Fibroblast of skin of right quadriceps (primary cell): ENCODE measurements at regions not wholly inside any gene's neighbourhood (a gene's known extent, or its start where the extent isn't known, plus 50 kb on each side); places are given as distances from the start of the nearest gene placed in this dataset.

ENCODE experiments used
- DNase-seq: peaks from one replicate; pipeline ENCODE4 v3.0.0-alpha.2; 2013

DNA sequence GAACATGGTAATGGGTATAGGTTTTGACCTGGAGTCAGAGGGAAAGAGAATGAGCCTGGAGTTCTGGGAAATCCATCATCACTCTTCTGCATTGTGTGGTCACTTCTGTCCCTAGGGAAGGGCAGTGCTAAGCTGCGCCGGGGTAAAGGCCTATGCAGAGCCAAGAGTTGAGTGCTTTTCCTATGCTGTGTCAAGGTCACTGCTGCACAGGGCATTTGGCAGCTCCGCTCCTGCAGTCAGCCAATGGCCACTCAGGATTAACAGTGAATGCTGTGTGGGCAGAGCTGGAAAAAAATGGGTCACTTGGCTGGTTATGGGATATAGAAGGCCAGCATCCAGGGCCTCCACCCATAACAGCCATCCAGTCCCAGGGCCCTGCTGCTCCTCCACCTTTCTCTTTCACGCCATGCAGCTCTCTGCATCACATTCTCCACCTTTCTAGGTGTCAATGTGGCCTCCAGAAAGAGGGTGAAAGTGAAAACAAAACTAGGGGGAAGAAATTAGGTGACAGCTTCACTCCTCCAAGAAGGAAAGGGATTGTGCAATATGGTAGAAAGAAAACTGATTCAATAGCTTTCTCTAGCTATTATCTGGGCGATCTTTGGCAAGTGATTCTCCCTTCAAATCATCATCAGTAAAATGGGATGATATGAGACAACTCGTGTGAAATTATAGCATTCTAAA, 279.3 kb upstream of the ANKRD55 start:
- DNase-seq: no peak

DNA sequence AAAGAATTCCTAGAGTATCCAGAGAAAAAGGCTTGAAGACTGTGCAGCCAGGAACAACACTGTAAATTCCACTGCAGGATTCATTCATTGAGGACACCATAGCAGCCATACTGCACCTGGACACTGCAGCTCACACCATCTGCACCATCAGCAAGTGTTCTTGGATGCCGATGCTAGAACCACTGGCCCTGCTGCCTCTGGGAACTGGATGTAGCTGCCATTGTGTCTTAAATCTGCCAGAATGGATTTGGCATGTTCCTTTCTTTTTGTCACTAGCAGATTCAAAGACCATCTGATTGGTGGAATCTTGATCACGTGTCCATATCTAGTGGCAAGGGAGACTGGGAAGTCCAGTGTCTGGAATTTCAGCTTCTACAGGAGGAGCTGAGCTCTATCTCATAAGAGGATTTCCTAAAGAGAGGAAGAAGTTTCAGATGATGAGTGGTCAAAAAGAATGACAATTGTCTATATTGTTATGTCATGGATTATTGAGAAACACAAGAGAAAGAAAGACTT, 278.3 kb upstream of the ANKRD55 start:
- DNase-seq: no peak

- no peak for DNase-seq
Observed at GRCh38 chr5:56508249-56508648, 275.1 kb upstream of the ANKRD55 start.

- no peak for DNase-seq
Observed at GRCh38 chr5:56507351-56507930, 274.3 kb upstream of the ANKRD55 start.

- DNase-seq: peak; percentile 75
Observed at GRCh38 chr5:56506211-56506965, 273.3 kb upstream of the ANKRD55 start.

DNA sequence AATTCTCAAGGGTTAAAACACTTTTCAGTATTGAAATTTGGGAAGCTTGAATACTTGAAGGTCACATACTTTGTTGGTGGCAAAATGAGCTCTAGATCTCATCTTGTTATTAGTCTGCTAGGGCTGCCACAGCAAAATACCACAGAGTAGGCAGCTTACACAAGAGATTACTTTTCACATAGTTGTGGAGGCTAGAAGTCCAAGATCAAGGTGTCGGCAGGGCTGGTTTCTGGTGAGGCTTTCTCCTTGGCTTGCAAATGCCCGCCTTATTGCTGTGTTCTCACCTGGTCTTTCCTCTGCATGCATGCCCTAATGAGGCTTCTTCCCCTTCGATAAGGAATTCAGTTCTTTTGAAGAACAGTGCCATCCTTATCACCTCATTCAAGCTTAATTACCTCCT, 270.8 kb upstream of the ANKRD55 start:
- no peak for DNase-seq

DNA sequence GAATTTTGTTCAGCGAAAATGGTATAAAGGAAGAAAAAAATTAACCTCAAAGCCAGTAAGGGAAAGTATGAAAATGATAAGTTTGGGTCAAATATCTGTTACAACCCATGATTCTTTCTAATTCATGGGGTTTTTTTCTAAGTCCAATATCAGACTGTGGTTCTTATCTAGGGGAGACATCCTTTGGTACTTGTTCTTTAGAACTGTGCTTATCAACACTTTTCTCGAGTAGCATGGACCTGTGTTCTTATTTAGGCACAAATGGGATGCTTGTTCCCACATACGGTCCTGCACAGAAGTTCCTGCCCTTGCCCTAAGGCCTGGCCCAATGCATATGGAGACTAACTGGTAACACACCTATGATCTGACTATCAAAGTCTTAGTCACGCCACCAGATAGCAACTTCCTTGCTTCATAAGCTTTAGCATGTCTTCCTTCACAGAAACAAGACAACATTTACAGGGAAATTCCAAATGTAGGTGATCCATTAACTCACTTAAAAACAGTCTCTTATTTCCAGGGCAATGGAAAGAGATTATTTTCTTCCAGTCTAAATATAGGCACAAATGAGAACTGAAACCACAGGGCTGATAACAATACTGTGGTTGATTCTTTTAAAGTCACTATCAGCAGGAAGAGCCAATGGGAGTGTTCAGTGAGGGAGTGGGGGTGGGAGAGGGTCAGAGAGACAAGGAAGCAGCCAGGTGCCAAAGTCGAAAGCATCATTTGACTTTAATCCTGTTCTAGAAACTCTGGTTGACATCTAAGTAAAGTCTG, 268.8 kb upstream of the ANKRD55 start:
- no peak for DNase-seq

DNA sequence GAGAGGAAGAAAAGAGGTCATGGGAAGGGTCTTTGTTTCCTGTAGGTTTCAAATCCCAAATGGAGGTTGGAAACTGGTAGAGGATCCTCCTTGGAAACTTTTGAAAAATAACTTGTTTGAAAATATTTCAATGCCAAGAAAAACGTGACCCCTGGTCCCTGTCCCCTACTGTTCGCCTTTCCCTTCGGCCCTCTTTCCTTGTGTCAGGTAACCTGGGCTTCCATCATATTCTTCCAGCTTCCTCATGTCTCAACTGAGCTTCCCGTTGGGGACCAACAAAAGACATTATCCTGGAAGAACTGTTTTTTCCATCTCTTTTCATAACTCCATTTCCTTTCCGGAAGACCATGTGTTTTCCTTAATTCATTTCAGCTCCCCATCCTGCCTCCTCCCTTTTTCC, 266.8 kb upstream of the ANKRD55 start:
- no peak for DNase-seq

- DNase-seq: no peak
Observed at GRCh38 chr5:56499491-56499890, 266.4 kb upstream of the ANKRD55 start.

GRCh38 chr5:56498759-56499395, 265.7 kb upstream of the ANKRD55 start:
- no peak for DNase-seq

DNA sequence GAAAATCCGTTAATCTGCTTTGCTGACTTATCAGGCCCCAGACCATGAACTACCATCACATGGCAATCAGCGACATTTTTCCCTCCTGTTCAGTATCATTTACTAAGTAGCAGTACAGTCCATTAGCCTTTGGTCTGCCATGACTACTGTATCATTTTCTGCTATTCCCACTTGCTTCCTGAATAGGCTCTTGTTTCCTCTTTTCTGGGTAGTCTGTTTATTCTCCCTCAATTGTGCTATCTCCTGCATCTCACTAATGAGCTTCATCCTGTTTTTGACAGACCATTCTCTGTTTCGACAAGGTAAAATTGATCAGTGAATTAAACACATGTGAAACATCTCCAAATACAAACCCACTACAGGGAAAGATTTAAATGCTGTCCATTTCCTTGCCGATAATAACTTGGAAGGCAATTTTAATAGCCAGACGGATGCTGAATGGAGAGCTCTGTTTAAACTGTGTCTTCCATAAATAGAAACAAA, 263.5 kb upstream of the ANKRD55 start:
- no peak for DNase-seq

DNA sequence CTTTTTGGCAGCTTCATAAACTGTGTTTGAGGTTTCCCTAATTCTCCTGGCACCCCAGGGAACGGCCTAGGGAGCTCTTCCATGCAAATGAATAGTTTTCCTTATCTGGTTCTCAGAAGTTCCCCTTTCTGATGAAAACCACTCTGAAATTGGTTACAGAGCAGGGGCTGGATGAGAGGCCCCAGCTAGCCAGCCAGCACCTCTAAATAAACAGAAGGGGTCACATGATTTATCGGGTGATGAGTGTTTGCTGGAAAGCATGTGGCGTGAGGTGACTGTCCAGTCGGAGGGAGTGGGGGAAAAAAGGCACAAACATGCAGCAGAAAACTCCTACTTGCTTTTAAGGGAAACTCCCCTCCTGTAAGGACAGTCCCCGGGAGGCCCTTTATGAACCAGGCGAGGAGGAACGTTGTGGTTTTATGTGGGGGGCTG, 261.2 kb upstream of the ANKRD55 start:
- DNase-seq: peak; percentile 61

DNA sequence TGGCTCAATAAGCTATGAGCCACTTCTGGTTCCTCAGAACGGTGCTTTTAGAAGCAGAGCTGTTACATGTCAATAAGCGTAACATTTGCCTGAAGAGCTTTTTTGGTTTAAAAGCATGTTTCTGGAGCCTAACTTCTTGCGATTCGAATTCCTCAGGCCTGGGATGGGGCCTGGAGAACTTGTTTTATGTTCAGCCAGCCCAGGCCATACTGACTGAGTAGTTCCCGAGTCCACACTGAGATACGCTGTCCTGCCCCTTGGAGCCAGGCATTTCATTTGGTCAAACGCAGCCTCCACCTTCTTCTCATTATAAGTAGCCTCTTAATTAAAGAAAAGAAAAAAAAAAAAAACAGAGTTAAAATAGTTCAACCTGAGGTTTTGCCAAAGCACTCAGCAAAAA, 260.6 kb upstream of the ANKRD55 start:
- DNase-seq: no peak

- DNase-seq: no peak
Observed at GRCh38 chr5:56493308-56493707, 260.2 kb upstream of the ANKRD55 start.

DNA sequence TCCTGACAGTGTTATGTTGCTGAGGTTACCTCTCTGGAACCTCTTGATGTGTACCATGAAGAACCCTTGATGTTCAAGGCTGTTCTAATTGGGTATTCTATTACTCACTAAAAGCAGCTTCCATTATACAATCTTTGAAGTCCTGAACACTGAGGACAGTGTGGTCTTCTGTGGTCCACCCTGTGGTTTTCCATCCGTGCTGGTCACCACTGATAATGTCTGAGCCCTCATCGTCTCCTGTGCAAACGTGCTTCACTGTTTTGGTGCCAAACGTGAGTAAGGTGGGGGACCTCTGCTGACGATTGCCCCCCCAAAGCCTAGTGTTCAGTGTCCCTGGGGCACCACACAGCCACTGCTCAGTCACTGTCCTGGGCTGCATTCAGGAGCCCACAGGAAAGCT, 259.7 kb upstream of the ANKRD55 start:
- no peak for DNase-seq

GRCh38 chr5:56490971-56491468, 257.9 kb upstream of the ANKRD55 start:
- no peak for DNase-seq

DNA sequence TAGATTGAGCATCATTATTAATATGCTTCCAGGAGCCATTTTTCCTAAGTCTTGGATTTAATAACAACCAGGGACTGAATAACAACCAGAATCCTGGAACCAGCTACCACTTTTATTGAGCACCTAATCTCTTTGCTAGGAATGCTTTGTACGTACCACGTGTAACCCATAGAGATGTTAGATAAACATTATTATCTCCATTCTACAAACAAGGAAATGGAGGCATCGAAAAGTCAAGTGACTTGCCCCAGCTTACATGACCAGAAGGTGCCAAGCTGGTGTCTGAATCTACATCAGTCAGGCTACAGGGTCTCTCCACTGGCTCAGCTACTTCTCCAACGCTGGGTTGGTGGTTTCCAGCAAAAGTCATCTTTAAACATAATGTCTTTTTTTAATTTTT, 256.1 kb upstream of the ANKRD55 start:
- DNase-seq: no peak

GRCh38 chr5:56487528-56488115, 254.5 kb upstream of the ANKRD55 start:
- no peak for DNase-seq

DNA sequence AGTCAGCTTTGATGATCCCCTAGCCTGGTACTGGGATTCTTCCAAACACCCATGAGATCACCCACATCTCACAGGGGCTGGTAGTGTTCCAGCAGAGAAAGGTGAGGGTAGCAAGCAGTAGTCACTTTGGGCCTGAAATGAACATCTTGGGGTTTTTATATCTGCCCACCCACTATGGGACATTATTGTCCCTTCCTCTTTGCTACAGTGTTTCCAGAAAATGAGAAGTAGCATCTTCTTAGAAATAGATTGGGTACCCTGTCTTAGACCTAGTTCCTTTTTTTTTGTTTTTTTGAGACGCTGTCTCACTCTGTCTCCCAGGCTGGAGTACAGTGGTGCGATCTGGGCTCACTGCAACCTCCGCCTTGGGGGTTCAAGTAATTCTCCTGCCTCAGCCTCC, 249.2 kb upstream of the ANKRD55 start:
- DNase-seq: no peak

DNA sequence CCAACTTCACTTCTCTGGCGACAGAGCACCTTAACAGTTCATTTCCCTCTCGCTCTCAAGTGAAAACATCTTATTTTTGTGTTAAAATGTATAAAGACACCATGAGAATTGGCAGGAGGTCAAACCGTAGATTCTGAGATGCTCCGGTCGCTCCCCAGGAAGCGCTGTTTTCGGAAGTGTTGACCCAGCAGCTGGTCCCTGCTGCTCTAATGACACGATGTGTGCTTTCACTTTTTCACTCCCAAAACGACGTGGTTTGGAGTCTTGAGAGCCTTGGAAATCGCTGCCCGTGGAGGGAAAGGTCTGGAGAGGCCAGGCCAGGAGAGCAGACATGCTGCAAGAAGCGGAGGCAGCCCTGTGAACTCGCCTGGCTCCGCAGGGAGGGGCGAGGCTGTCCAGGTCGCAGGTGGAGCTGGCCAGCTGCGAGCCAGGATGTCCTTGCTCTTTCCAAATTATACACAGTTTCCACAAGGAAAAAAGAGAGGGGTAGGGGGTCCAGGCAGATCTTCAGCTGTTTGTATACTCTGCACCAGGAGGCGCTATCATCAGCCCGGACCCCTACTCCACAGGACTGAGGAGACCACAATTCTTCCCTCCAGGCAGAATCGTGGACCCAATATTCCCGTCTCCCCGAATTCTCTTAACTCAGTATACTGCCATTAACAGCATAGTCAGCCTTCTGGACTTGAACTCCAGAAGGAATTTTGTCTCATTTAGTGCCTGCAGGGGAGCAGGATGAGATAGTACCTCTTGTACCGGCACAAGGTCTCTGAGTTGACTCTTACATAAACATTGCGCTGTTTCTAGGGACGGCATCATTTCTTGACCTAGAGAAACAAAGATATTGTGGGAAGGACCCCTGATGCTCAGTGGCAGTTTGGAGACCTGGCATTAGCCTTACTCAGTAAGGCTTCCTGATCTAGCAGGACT, 248.6 kb upstream of the ANKRD55 start:
- DNase-seq: peak; percentile 19
